ENCODE measurements at regions not wholly inside any gene's neighbourhood (a gene's known extent, or its start where the extent isn't known, plus 50 kb on each side); places are given as distances from the start of the nearest gene placed in this dataset.

- ATAC-seq (no peak), FAIRE-seq (no peak), DNase-seq (ENCODE audit: low read depth in 1 of 2, low spot score in 1 of 2) (no peak)
- Histone ChIP-seq H3K4me1 (no peaks in the 10 kb centered on the region), H3K27ac (no peak overlapping the region), H3K9me3 (no peaks in the 10 kb centered on the region), H3K4me2 (no peak overlapping the region), H3K4me3 (no peak overlapping the region)
- 33% methylated on average over 3 of the region's 3 CpGs for WGBS (ENCODE audit: missing lambda C conversion rate)
- POLR2A ChIA-PET, result no interaction called here
- TF ChIP-seq NFE2L2 (conservative IDR thresholded peaks at IDR 0.05; ENCODE audit: low read length), result no peak
- TF ChIP-seq RCOR1 (IDR thresholded peaks at IDR 0.05; ENCODE audit: low read depth, low read length), result no peak
- no peak for TF ChIP-seq RFX5 (IDR thresholded peaks at IDR 0.05)
- no peak for TF ChIP-seq JUNB (IDR thresholded peaks at IDR 0.05)
- no peak for TF ChIP-seq CHD2 (IDR thresholded peaks at IDR 0.05; ENCODE audit: low read length, partially characterized antibody)
- CTCF ChIA-PET, result interaction anchor here (0.8 to 1.1 kb wide), 3 partner anchors 27 to 173 kb away, joined by 3 read pairs; no protein-coding TSS in a partner anchor
Observed at GRCh38 chr10:59126261-59126660, 50.2 kb upstream of the PHYHIPL start.
